Fibroblast of villous mesenchyme (primary cell): ENCODE measurements at regions not wholly inside any gene's neighbourhood (a gene's known extent, or its start where the extent isn't known, plus 50 kb on each side); places are given as distances from the start of the nearest gene placed in this dataset.

Experiments
- DNase-seq: peaks from one replicate; pipeline ENCODE4 v3.0.0-alpha.2; 2010; ENCODE audit warnings: low read depth
- H3K4me3 ChIP-seq: 2 replicates; pipeline ENCODE4 v1.5.1; 2011; ENCODE audit warnings: low read depth, mild to moderate bottlenecking, low read length
- TF ChIP-seq, protein P1 (sequence below): IDR thresholded peaks from 2 replicates; pipeline ENCODE4 v1.5.1; 2012; ENCODE audit warnings: low read depth, mild to moderate bottlenecking, low read length; ENCODE audit not compliant: insufficient read depth

GRCh38 chrY:7464742-7465141 lies 553.2 kb upstream of the AMELY start:
- H3K4me3 ChIP-seq = no peak overlapping the region
- peak; percentile 41 for DNase-seq
- TF ChIP-seq, protein P1, sequence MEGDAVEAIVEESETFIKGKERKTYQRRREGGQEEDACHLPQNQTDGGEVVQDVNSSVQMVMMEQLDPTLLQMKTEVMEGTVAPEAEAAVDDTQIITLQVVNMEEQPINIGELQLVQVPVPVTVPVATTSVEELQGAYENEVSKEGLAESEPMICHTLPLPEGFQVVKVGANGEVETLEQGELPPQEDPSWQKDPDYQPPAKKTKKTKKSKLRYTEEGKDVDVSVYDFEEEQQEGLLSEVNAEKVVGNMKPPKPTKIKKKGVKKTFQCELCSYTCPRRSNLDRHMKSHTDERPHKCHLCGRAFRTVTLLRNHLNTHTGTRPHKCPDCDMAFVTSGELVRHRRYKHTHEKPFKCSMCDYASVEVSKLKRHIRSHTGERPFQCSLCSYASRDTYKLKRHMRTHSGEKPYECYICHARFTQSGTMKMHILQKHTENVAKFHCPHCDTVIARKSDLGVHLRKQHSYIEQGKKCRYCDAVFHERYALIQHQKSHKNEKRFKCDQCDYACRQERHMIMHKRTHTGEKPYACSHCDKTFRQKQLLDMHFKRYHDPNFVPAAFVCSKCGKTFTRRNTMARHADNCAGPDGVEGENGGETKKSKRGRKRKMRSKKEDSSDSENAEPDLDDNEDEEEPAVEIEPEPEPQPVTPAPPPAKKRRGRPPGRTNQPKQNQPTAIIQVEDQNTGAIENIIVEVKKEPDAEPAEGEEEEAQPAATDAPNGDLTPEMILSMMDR = no peak

DNA sequence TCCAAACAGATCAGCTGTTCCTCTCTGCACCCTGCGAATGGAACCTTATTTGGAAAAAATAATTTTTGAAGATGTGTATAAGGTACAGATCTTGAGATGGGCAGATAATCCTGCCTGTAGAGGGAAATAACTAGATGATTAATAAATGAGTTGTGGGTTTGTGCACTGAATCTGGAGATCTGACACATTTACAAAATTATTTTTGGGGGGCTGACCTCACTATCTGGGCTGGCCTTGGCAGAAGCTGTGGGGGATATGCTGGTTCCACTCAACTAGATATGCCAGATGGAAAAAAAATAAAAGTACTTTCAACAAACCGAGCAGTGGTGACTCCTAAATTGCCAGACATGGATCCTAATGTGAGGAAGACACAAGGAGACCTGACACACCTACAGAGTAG lies 552.2 kb upstream of the AMELY start:
- DNase-seq = no peak
- TF ChIP-seq, protein P1 = no peak
- H3K4me3 ChIP-seq = no peak overlapping the region

DNA sequence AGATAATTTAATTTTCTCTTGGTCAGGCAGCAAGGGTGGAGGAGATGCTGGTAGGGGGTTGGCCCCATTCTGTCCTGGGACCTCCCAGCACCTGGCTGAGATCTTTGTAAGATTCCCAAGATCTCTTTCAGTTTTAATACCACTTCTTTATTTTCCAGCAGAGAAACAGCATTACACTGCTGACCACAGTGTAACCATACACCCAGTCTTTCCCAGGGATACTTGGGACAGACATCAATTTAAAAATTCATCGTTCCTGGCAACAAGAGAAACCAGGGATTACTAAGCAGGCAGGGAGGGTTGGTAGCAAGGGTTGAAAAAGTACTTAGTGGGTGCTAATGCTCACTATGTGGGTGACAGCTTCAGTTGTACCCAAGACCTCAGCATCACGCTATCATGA lies 551.6 kb upstream of the AMELY start:
- no peak overlapping the region for H3K4me3 ChIP-seq
- no peak for DNase-seq
- TF ChIP-seq, protein P1 = no peak

DNA sequence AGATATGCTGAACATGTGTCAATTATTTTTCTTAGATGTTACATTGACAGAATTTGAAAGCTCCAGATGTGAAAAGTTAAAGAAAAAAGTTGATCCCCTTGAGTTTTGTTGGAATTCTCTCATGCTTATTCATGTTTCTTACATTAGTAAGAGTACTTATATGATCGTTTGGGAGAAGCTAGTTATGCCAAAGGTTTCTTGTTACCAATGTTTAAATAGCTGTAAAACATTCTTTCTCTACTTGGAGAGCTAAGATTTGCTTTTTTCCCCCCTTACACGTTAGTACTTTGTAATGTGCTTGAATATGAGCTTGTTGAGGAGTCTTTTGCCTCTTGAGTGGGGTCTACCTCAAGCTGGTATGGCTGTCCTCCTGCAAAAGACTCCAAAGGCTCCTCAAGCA lies 551.1 kb upstream of the AMELY start:
- H3K4me3 ChIP-seq = no peak overlapping the region
- TF ChIP-seq, protein P1 = no peak
- DNase-seq = no peak

DNA sequence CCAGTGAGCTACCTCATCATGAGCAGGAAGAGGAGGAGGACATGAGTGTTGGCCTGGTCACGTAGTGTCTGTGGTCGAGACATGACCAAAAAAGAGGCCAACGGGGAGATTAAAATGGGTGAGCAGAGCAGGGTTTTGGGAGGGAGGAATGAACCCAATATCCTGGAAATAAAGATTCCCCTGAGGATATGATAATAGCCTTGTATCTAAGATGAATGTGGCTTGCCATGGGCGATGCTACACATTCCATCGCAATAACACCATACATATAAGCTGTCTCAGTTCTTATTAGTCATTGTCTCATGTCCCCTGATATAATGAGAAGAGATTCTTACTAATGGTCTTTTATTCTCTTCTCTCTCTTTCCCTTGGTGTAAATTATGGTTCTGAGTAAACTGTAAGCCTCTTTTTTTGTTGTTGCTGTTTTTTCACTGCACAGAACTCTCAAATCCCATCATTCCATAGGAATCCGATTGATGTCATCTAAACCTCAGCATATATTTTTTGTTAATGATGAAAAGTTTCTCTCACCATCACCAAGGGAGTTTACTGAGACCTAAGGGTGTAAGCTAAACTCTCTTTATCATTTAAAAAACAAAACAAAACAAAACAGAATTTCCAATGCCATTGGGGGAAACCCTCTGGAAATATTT lies 550.4 kb upstream of the AMELY start:
- no peak overlapping the region for H3K4me3 ChIP-seq
- no peak for DNase-seq
- TF ChIP-seq, protein P1 = no peak

DNA sequence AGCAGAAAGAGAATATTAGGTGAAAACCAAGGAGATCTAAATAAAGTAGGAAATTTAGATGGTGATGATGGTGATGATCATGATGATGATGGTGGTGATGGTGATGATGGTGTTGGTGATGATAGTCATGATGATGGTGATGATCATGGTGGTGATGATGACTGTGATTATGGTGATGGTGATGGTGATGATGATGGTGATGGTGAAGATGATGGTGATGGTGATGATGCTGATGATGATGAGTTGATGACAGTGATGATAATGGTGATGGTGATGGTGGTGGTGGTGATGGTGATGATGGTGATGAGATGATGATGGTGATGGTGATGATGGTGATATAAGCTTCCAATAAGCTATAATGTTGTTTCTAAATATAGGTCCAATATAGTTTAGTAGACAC lies 548.2 kb upstream of the AMELY start:
- TF ChIP-seq, protein P1 = no peak
- no peak overlapping the region for H3K4me3 ChIP-seq
- no peak for DNase-seq

- TF ChIP-seq, protein P1 = no peak
- peak; percentile 48 for DNase-seq
- no peak overlapping the region for H3K4me3 ChIP-seq
These were observed 546.9 kb upstream of the AMELY start for GRCh38 chrY:7458301-7459078.
